Neuronal stem cell (in vitro differentiated cells): ENCODE measurements at regions not wholly inside any gene's neighbourhood (a gene's known extent, or its start where the extent isn't known, plus 50 kb on each side); places are given as distances from the start of the nearest gene placed in this dataset.

Experiments
- DNase-seq: peaks from one replicate; pipeline ENCODE4 v3.0.0-alpha.2; 2013; ENCODE audit warnings: low spot score
- H2AFZ ChIP-seq: one replicate; pipeline ENCODE4 v1.6.1; 2013; ENCODE audit warnings: mild to moderate bottlenecking, low read length, inconsistent platforms
- H2AK5ac ChIP-seq: 2 replicates; pipeline ENCODE4 v1.6.1; 2013; ENCODE audit warnings: low read depth, mild to moderate bottlenecking, inconsistent platforms, low read length, moderate library complexity, mixed read lengths
- H2BK120ac ChIP-seq: 2 replicates; pipeline ENCODE4 v1.6.1; 2013; ENCODE audit warnings: low read depth, mild to moderate bottlenecking, inconsistent platforms, low read length, moderate library complexity, mixed read lengths
- H2BK12ac ChIP-seq: one replicate; pipeline ENCODE4 v1.6.1; 2013; ENCODE audit warnings: low read length, inconsistent platforms
- H2BK15ac ChIP-seq: 2 replicates; pipeline ENCODE4 v1.6.1; 2013; ENCODE audit warnings: mild to moderate bottlenecking, low read length, inconsistent platforms, mixed read lengths
- H2BK5ac ChIP-seq: one replicate; pipeline ENCODE4 v1.6.1; 2013; ENCODE audit warnings: inconsistent platforms, mild to moderate bottlenecking, low read length, moderate library complexity
- H3K14ac ChIP-seq: one replicate; pipeline ENCODE4 v1.6.1; 2013; ENCODE audit warnings: low read length, inconsistent platforms
- H3K18ac ChIP-seq: 2 replicates; pipeline ENCODE4 v1.6.1; 2013; ENCODE audit warnings: low read length, inconsistent platforms
- H3K23ac ChIP-seq: 2 replicates; pipeline ENCODE4 v1.6.1; 2013; ENCODE audit warnings: low read depth, mild to moderate bottlenecking, mixed read lengths, low read length, inconsistent platforms; ENCODE audit not compliant: poor library complexity
- H3K27ac ChIP-seq: replicated peaks from 3 replicates; pipeline ENCODE4 v1.5.1; 2013; ENCODE audit warnings: low read length, inconsistent platforms
- H3K27me3 ChIP-seq, 3 experiments: 2 replicates each; pipeline ENCODE4 v1.6.1; 2013; ENCODE audit warnings: low read length in 3 of 3, mild to moderate bottlenecking in 2 of 3, inconsistent platforms in 1 of 3, low read depth in 1 of 3, mixed read lengths in 1 of 3, moderate library complexity in 1 of 3; ENCODE audit not compliant: control insufficient read depth in 3 of 3, insufficient read depth in 3 of 3
- H3K36me3 ChIP-seq, 2 donors: replicated peaks in 1 of 2; 2 replicates each; pipeline ENCODE4 v1.6.1; 2013; ENCODE audit warnings: low read length in 2 of 2; ENCODE audit not compliant: control insufficient read depth in 2 of 2, insufficient read depth in 2 of 2
- H3K4ac ChIP-seq: 2 replicates; pipeline ENCODE4 v1.6.1; 2013; ENCODE audit warnings: inconsistent platforms, mild to moderate bottlenecking, low read length, moderate library complexity
- H3K4me1 ChIP-seq, 2 donors: 1 replicate in 1 of 2; 2 replicates in 1 of 2; pipeline ENCODE4 v1.6.1; 2013; ENCODE audit warnings: low read length in 2 of 2, low read depth in 1 of 2; ENCODE audit not compliant: control insufficient read depth in 2 of 2, insufficient read depth in 1 of 2
- H3K4me2 ChIP-seq: one replicate; pipeline ENCODE4 v1.6.1; 2013; ENCODE audit warnings: mild to moderate bottlenecking, low read length, inconsistent platforms; ENCODE audit not compliant: insufficient read depth, poor library complexity, severe bottlenecking
- H3K4me3 ChIP-seq, 2 donors: 2 replicates each; pipeline ENCODE4 v1.5.1; 2013; ENCODE audit warnings: low read length in 2 of 2, mild to moderate bottlenecking in 2 of 2, inconsistent platforms in 1 of 2, moderate library complexity in 1 of 2
- H3K79me1 ChIP-seq: one replicate; pipeline ENCODE4 v1.6.1; 2013; ENCODE audit warnings: low read depth, mild to moderate bottlenecking, inconsistent platforms, low read length, moderate library complexity
- H3K9ac ChIP-seq: one replicate; pipeline ENCODE4 v1.6.1; 2013; ENCODE audit warnings: mild to moderate bottlenecking, low read depth, low read length, inconsistent platforms; ENCODE audit not compliant: poor library complexity
- H3K9me3 ChIP-seq, 2 donors: replicated peaks in 1 of 2; 2 replicates each; pipeline versions ENCODE3 to v1.6.1; 2013; ENCODE audit warnings: low read length in 2 of 2, mild to moderate bottlenecking in 2 of 2, inconsistent platforms in 1 of 2, low read depth in 1 of 2, mixed read lengths in 1 of 2, moderate library complexity in 1 of 2; ENCODE audit not compliant: control insufficient read depth in 2 of 2, insufficient read depth in 1 of 2
- H4K8ac ChIP-seq: one replicate; pipeline ENCODE4 v1.6.1; 2013; ENCODE audit warnings: low read depth, mild to moderate bottlenecking, inconsistent platforms, low read length, moderate library complexity
- H4K91ac ChIP-seq: one replicate; pipeline ENCODE4 v1.6.1; 2013; ENCODE audit warnings: low read length, low read depth, mild to moderate bottlenecking, inconsistent platforms; ENCODE audit not compliant: poor library complexity
- WGBS, 2 donors: extraction: QIAGEN DNeasy Blood & Tissue Kit; methylation state at CpG; one replicate each; pipeline ENCODE4 v1.1.7; 2013; ENCODE audit warnings: missing lambda C conversion rate in 2 of 2, mixed read lengths in 1 of 2; ENCODE audit not compliant: insufficient read length in 2 of 2, insufficient replicate concordance in 1 of 2; ENCODE audit errors: extremely low coverage in 2 of 2; 5-methylcytosine and 5-hydroxymethylcytosine counted together

GRCh38 chr6:144466716-144467115, 181.6 kb downstream of the UTRN start:
- no peak overlapping the region for H4K8ac ChIP-seq
- no peaks in the 10 kb centered on the region for H3K27me3 ChIP-seq
- no peak overlapping the region for H3K18ac ChIP-seq
- H3K9ac ChIP-seq = no peak overlapping the region
- peaks cover 0 to 4% of the 10 kb centered on the region in 2 donors for H3K9me3 ChIP-seq
- WGBS, 2 donors = no CpG with 5 or more reads among the region's 2 CpGs
- H3K4ac ChIP-seq = no peak overlapping the region
- H3K79me1 ChIP-seq = no peaks in the 10 kb centered on the region
- peaks cover 0 to 2% of the 10 kb centered on the region in 2 donors for H3K4me1 ChIP-seq
- no peak overlapping the region for H3K4me3 ChIP-seq
- H4K91ac ChIP-seq = no peak overlapping the region
- H3K36me3 ChIP-seq = peaks cover 5 to 47% of the 10 kb centered on the region in 2 donors
- H2BK15ac ChIP-seq = no peak overlapping the region
- H3K27ac ChIP-seq = no peak overlapping the region
- H3K14ac ChIP-seq = no peak overlapping the region
- no peak overlapping the region for H3K23ac ChIP-seq
- no peak overlapping the region for H2AK5ac ChIP-seq
- H2BK12ac ChIP-seq = no peak overlapping the region
- no peak overlapping the region for H3K4me2 ChIP-seq
- no peak overlapping the region for H2BK5ac ChIP-seq
- H2AFZ ChIP-seq = no peak overlapping the region
- H2BK120ac ChIP-seq = no peak overlapping the region
- no peak for DNase-seq

- no peak overlapping the region for H2BK120ac ChIP-seq
- H2BK12ac ChIP-seq = no peak overlapping the region
- no peak overlapping the region for H2BK15ac ChIP-seq
- no peak overlapping the region for H2BK5ac ChIP-seq
- H3K14ac ChIP-seq = no peak overlapping the region
- H2AK5ac ChIP-seq = no peak overlapping the region
- no peak overlapping the region for H3K18ac ChIP-seq
- peaks cover 0 to 4% of the 10 kb centered on the region in 2 donors for H3K9me3 ChIP-seq
- no peak overlapping the region for H3K4me3 ChIP-seq
- no peak overlapping the region for H3K27ac ChIP-seq
- WGBS, 2 donors = no CpG with 5 or more reads among the region's 8 CpGs
- H4K91ac ChIP-seq = no peak overlapping the region
- H3K4ac ChIP-seq = no peak overlapping the region
- no peak overlapping the region for H3K9ac ChIP-seq
- H2AFZ ChIP-seq = no peak overlapping the region
- H4K8ac ChIP-seq = no peak overlapping the region
- no peaks in the 10 kb centered on the region for H3K79me1 ChIP-seq
- H3K4me1 ChIP-seq = peaks cover 0 to 2% of the 10 kb centered on the region in 2 donors
- no peak overlapping the region for H3K4me2 ChIP-seq
- H3K27me3 ChIP-seq = no peaks in the 10 kb centered on the region
- H3K36me3 ChIP-seq = peaks cover 2 to 46% of the 10 kb centered on the region in 2 donors
- DNase-seq = no peak
- H3K23ac ChIP-seq = no peak overlapping the region
Observed at GRCh38 chr6:144467172-144467762, 182.1 kb downstream of the UTRN start.

GRCh38 chr6:144467921-144468320, 182.8 kb downstream of the UTRN start:
- no CpG with 5 or more reads among the region's 2 CpGs for WGBS, 2 donors
- Histone ChIP-seq H3K4me2 (no peak overlapping the region), H2AK5ac (no peak overlapping the region), H2AFZ (no peak overlapping the region), H2BK120ac (no peak overlapping the region), H2BK5ac (no peak overlapping the region), H3K9ac (no peak overlapping the region), H3K4ac (no peak overlapping the region), H3K79me1 (no peaks in the 10 kb centered on the region), H3K27ac (no peak overlapping the region), H3K4me1 (peaks cover 0 to 2% of the 10 kb centered on the region in 2 donors), H3K27me3 (no peaks in the 10 kb centered on the region), H3K14ac (no peak overlapping the region), H2BK15ac (no peak overlapping the region), H3K9me3 (peaks cover 0 to 4% of the 10 kb centered on the region in 2 donors), H3K18ac (no peak overlapping the region), H2BK12ac (no peak overlapping the region), H3K23ac (no peak overlapping the region), H3K36me3 (peaks cover 2 to 44% of the 10 kb centered on the region in 2 donors), H4K8ac (no peak overlapping the region), H3K4me3 (no peak overlapping the region), H4K91ac (no peak overlapping the region)
- no peak for DNase-seq

- Histone ChIP-seq H2AK5ac (no peak overlapping the region), H3K4ac (no peak overlapping the region), H3K36me3 (peaks cover 2 to 40% of the 10 kb centered on the region in 2 donors), H3K9ac (no peak overlapping the region), H3K4me3 (no peak overlapping the region), H3K14ac (no peak overlapping the region), H3K27ac (no peak overlapping the region), H2BK15ac (no peak overlapping the region), H3K4me1 (peaks cover 0 to 2% of the 10 kb centered on the region in 2 donors), H3K79me1 (no peaks in the 10 kb centered on the region), H2BK5ac (no peak overlapping the region), H4K91ac (no peak overlapping the region), H3K18ac (no peak overlapping the region), H3K9me3 (peaks cover 0 to 4% of the 10 kb centered on the region in 2 donors), H3K23ac (no peak overlapping the region), H3K27me3 (no peaks in the 10 kb centered on the region), H2BK12ac (no peak overlapping the region), H4K8ac (no peak overlapping the region), H2AFZ (no peak overlapping the region), H2BK120ac (no peak overlapping the region), H3K4me2 (no peak overlapping the region)
- no CpG with 5 or more reads among the region's 7 CpGs for WGBS, 2 donors
- DNase-seq = no peak
Observed at GRCh38 chr6:144468709-144469108, 183.6 kb downstream of the UTRN start.
